IMR-90 (cell line): ENCODE measurements at regions not wholly inside any gene's neighbourhood (a gene's known extent, or its start where the extent isn't known, plus 50 kb on each side); places are given as distances from the start of the nearest gene placed in this dataset.

Experiments used
- CTCF ChIP-seq: conservative IDR thresholded peaks from 2 replicates; pipeline ENCODE4 v1.5.1; 2012; ENCODE audit warnings: mild to moderate bottlenecking, low read depth, low read length, improper control_type of control experiment
- MAFK ChIP-seq: IDR thresholded peaks from 2 replicates; pipeline ENCODE4 v1.6.1; 2012; ENCODE audit warnings: low read depth, low read length, improper control_type of control experiment
- RAD21 ChIP-seq: IDR thresholded peaks from 2 replicates; pipeline ENCODE4 v1.6.1; 2012; ENCODE audit warnings: low read length, improper control_type of control experiment
- RFX5 ChIP-seq: IDR thresholded peaks from 2 replicates; pipeline ENCODE4 v1.8.0; 2012; ENCODE audit warnings: low read depth, mild to moderate bottlenecking, low read length, moderate library complexity
- SMC3 ChIP-seq: fragments of 150-350 bp; IDR thresholded peaks from 2 replicates; pipeline ENCODE4 v1.6.1; 2016; ENCODE audit warnings: low read depth, mild to moderate bottlenecking, antibody characterized with exemption, low read length, moderate library complexity
- TF ChIP-seq, protein P1 (sequence below): fragments of 150-350 bp; IDR thresholded peaks from 2 replicates; pipeline ENCODE4 v1.6.1; 2016; ENCODE audit warnings: low read depth, mild to moderate bottlenecking, low read length, moderate library complexity, borderline replicate concordance

- TF ChIP-seq CTCF (no peak), RFX5 (no peak), RAD21 (no peak), MAFK (no peak), SMC3 (no peak)
- TF ChIP-seq, protein P1, sequence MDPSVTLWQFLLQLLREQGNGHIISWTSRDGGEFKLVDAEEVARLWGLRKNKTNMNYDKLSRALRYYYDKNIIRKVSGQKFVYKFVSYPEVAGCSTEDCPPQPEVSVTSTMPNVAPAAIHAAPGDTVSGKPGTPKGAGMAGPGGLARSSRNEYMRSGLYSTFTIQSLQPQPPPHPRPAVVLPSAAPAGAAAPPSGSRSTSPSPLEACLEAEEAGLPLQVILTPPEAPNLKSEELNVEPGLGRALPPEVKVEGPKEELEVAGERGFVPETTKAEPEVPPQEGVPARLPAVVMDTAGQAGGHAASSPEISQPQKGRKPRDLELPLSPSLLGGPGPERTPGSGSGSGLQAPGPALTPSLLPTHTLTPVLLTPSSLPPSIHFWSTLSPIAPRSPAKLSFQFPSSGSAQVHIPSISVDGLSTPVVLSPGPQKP = no peak
These were observed 135.9 kb upstream of the MBL2 start for GRCh38 chr10:52908478-52908877.
